Heart right ventricle (tissue), 16 donors: ENCODE measurements at regions not wholly inside any gene's neighbourhood (a gene's known extent, or its start where the extent isn't known, plus 50 kb on each side); places are given as distances from the start of the nearest gene placed in this dataset.

Experiments
- ATAC-seq, 8 donors: fragments of 200-7000 bp; cut with Tn5 transposase; one replicate each; pipeline ENCODE4 v1.9.1; 2020; ENCODE audit warnings: mild to moderate bottlenecking in 8 of 8, moderate library complexity in 8 of 8, moderate number of reproducible peaks in 1 of 8
- DNase-seq, 2 donors: peaks; one replicate each; pipeline ENCODE4 v3.0.0-alpha.2; 2020
- H3K27ac ChIP-seq, 10 donors: fragments of 200-600 bp; sonication (generic) in 2 of 10; one replicate each; pipeline versions ENCODE4 v1.5.0 to v1.8.0; 2020 to 2022; ENCODE audit warnings: mild to moderate bottlenecking in 3 of 10
- H3K27me3 ChIP-seq, 7 donors: fragments of 200-600 bp; one replicate each; pipeline ENCODE4 v1.8.0; 2021 to 2022; ENCODE audit warnings: mild to moderate bottlenecking in 2 of 7
- H3K36me3 ChIP-seq, 9 donors: fragments of 200-600 bp; sonication (generic) in 1 of 9; one replicate each; pipeline versions ENCODE4 v1.5.0 to v1.8.0; 2020 to 2022; ENCODE audit warnings: mild to moderate bottlenecking in 2 of 9
- H3K4me1 ChIP-seq, 9 donors: fragments of 200-600 bp; sonication (generic) in 1 of 9; one replicate each; pipeline versions ENCODE4 v1.5.0 to v1.8.0; 2020 to 2022; ENCODE audit warnings: mild to moderate bottlenecking in 4 of 9
- H3K4me3 ChIP-seq, 10 donors: fragments of 200-600 bp; sonication (generic) in 2 of 10; one replicate each; pipeline versions ENCODE4 v1.5.0 to v1.8.0; 2020 to 2022; ENCODE audit warnings: mild to moderate bottlenecking in 7 of 10, moderate library complexity in 2 of 10
- H3K9me3 ChIP-seq, 11 donors: fragments of 200-600 bp in 10 of 11; sonication (generic) in 2 of 11; one replicate each; pipeline versions ENCODE4 v1.5.0 to v1.8.0; 2013 to 2022; ENCODE audit warnings: mild to moderate bottlenecking in 2 of 11, control low read depth in 1 of 11, moderate library complexity in 1 of 11
- WGBS, 2 donors: extraction: QIAGEN DNeasy Blood & Tissue Kit; methylation state at CpG; one replicate each; pipeline ENCODE4 v1.1.7; 2013; ENCODE audit warnings: inconsistent platforms in 1 of 2; 5-methylcytosine and 5-hydroxymethylcytosine counted together
- intact Hi-C, 10 donors: fragments of 100-400 bp; cut with DNase I; formaldehyde crosslinking; loops; one replicate each; pipeline versions ENCODE4 v1.11.1 to v1.14.2; 2022
- TF ChIP-seq, protein P1 (sequence below), 9 donors: fragments of 200-600 bp; sonication (generic) in 2 of 9; IDR thresholded peaks; one replicate each; pipeline versions ENCODE4 v1.5.0 to v1.8.0; 2021 to 2022; ENCODE audit warnings: antibody characterized with exemption in 9 of 9, mild to moderate bottlenecking in 5 of 9, moderate library complexity in 1 of 9
- donor health status: Arrhythmogenic right ventricular cardiomyopathy.
- donor health status: ischemic (EF 13 %, LVEDD 7.1; RV severe dilation, severe dysfunction).
- donor health status: healthy with polysubstance abuse.
- donor health status: DM: no; HTN: yes; CAD: no.
- donor health status: DM: no; HTN: no; CAD: no.
- donor health status: ischemic (EF 25% LVEDD 6.9; RV normal size, moderate dysfunction).
- donor health status: ischemic (EF 25% LVEDD 5.7; RV mildly dilated, moderate dysfunction).
- donor health status: healthy.
- donor health status: DM: yes; HTN: yes; CAD: no.
- donor health status: Ischemic cardiomyopathy.
- donor health status: ischemic (EF 35%, LVEDD 5.7; RV mildly dilated, moderate dysfunction).
- donor health status: nonischemic (EF 11% LVEDD 7.7; RV severe dilation, severe dysfunction).
- donor health status: DM: yes; HTN: yes; CAD: no.
- donor health status: PGD.
- donor health status: ischemic (EF 29% LVEDD 5.4; RV normal size, mild dysfunction).
- donor health status: nonischemic (EF 23%, LVEDD 6.1; RV moderate dilation, normal function).

DNA sequence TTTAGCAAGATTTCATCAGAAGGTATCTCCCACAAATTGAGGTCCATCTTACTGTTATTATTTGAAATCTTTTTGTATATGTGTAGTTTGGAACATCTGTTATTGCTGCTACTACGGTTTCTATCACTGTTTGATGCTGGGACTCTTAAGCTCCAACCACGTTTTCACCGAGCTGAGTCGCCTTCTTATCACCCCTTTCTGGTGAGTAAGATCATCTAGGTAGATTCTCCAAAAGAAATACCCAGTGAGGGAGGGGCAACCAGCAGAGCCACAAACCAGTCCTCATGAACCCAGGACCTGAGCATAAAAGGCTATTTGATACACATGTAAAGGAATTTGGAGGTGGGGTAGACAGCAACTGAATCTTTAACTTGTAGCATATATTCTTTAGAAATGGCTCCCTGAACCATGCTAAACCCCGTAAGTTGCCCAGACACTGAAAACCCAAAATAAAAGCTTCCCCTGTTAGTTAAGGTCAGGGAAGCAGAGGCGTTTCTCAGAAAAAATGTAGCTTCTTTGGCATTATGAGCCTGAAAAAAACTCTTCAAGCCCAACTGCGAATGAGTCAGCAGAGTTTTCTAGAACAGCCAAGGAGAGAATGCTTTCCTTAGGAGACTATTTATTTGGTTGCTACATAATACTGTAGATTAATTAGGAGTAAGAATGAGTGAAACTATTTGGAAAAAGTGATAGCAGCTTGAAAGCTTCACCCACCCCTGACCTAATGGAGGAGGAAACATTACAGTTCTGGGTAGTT is 53.8 kb upstream of the ATXN3L start:
- peak in 1 of 2 donors; percentile 5 for DNase-seq
- ATAC-seq: peak in 5 of 8 donors; percentile 48 to 65 (median 61)
- no peak overlapping the region for H3K4me3 ChIP-seq
- peak overlapping the region in 6 of 10 donors; percentile 30 to 67 (median 47) for H3K27ac ChIP-seq
- TF ChIP-seq, protein P1, sequence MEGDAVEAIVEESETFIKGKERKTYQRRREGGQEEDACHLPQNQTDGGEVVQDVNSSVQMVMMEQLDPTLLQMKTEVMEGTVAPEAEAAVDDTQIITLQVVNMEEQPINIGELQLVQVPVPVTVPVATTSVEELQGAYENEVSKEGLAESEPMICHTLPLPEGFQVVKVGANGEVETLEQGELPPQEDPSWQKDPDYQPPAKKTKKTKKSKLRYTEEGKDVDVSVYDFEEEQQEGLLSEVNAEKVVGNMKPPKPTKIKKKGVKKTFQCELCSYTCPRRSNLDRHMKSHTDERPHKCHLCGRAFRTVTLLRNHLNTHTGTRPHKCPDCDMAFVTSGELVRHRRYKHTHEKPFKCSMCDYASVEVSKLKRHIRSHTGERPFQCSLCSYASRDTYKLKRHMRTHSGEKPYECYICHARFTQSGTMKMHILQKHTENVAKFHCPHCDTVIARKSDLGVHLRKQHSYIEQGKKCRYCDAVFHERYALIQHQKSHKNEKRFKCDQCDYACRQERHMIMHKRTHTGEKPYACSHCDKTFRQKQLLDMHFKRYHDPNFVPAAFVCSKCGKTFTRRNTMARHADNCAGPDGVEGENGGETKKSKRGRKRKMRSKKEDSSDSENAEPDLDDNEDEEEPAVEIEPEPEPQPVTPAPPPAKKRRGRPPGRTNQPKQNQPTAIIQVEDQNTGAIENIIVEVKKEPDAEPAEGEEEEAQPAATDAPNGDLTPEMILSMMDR (IDR thresholded peaks at IDR 0.05): no peak
- 70 to 73% methylated on average over 7 of the region's 7 CpGs for WGBS, 2 donors
- H3K9me3 ChIP-seq: no peaks in the 10 kb centered on the region
- no peaks in the 10 kb centered on the region for H3K36me3 ChIP-seq
- intact Hi-C loops: no loop called here
- H3K4me1 ChIP-seq: peaks cover 0 to 15% (median 0%) of the 10 kb centered on the region in 9 donors
- H3K27me3 ChIP-seq: peaks cover 0 to 38% (median 0%) of the 10 kb centered on the region in 7 donors

DNA sequence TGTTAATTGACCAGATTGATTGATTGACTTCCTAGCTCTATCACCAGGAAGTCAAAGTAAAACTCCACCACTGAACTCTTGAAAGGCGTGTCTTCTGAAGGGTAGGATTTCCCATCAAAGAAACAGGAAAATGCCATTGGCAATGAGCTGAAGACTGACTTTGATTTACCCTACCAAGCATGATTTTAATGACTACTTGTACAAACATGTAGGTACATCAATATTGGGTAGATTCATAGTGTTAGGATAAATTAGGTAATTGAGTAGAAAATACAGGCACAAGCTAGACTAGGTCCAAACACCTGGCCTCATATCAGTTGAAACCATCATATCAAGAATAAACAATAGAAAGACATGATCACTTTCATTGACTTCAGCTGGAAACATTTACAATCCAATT is 53.2 kb upstream of the ATXN3L start:
- ATAC-seq: no peak
- intact Hi-C loops: no loop called here
- peak overlapping the region in 1 of 10 donors; percentile 3 for H3K4me3 ChIP-seq
- 98 to 100% methylated on average over 1 of the region's 1 CpG for WGBS, 2 donors
- H3K9me3 ChIP-seq: no peaks in the 10 kb centered on the region
- no peaks in the 10 kb centered on the region for H3K36me3 ChIP-seq
- peak overlapping the region in 6 of 10 donors; percentile 30 to 67 (median 47) for H3K27ac ChIP-seq
- TF ChIP-seq, protein P1 (IDR thresholded peaks at IDR 0.05): no peak
- DNase-seq: no peak
- H3K4me1 ChIP-seq: peaks cover 0 to 15% (median 0%) of the 10 kb centered on the region in 9 donors
- H3K27me3 ChIP-seq: peaks cover 0 to 40% (median 0%) of the 10 kb centered on the region in 7 donors

DNA sequence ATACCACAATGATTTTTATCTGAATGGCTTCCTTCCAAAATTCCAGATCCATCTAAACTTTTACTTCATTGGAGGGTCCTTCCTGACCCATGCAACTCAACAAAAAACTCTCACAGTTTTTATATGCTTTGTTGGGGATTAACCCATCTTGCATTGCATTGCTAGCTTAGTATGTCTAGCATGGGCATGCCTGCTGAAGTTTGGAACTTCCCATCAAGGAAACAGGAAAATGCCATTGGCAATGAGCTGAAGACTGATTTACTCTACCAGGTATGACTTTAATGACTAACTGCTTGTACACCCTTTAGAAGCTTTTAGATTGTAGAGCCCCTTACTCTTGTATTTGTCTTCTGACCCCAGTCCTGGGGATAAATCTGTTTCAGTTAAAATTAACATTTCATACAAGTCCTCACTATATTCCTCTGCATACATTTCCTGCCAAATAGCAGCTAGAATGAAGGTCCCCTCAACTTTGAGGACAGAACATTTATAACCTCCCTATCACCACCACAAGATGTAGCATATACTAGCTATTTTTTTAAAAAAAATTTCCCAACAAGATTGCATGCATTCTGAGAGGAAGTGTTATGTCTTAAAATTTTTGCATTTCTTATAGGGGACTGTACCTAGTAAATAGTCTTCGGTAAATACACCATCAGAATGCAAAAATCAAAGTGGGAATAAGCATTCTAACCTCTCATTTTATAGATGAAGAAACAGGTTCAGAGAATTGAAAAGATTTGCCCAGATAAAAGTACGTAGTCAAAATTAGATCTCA is 52.5 kb upstream of the ATXN3L start:
- 95 to 99% methylated on average over 2 of the region's 2 CpGs for WGBS, 2 donors
- H3K27me3 ChIP-seq: peaks cover 0 to 40% (median 0%) of the 10 kb centered on the region in 7 donors
- no peak for DNase-seq
- no peak overlapping the region for H3K27ac ChIP-seq
- H3K4me1 ChIP-seq: peaks cover 0 to 15% (median 0%) of the 10 kb centered on the region in 9 donors
- no peaks in the 10 kb centered on the region for H3K36me3 ChIP-seq
- peak overlapping the region in 1 of 10 donors; percentile 3 for H3K4me3 ChIP-seq
- no peaks in the 10 kb centered on the region for H3K9me3 ChIP-seq
- TF ChIP-seq, protein P1 (IDR thresholded peaks at IDR 0.05): no peak
- no peak for ATAC-seq
- intact Hi-C loops: no loop called here

DNA sequence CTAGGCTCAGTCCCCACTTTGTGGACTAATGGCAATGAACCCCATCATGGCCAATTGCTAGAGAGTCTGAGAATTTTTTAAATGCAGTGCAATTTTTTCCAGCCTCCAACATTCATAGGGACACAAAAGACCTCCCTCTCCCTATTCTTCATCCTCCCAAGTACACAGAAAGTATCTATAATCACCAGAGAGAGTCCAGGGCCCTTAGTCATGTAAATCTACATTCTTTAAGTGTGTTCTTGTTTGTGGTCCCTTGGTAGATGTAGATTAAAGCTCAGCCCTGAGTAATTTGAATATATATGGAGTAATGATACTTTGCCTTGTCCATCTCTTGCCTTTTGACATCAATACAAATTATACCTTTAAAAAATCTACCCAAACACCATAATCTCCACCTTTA is 51.3 kb upstream of the ATXN3L start:
- Histone ChIP-seq H3K4me1 (peaks cover 0 to 9% (median 0%) of the 10 kb centered on the region in 9 donors), H3K9me3 (no peaks in the 10 kb centered on the region), H3K27me3 (peaks cover 0 to 40% (median 0%) of the 10 kb centered on the region in 7 donors), H3K4me3 (no peak overlapping the region), H3K27ac (no peak overlapping the region), H3K36me3 (no peaks in the 10 kb centered on the region)
- TF ChIP-seq, protein P1 (IDR thresholded peaks at IDR 0.05): no peak
- intact Hi-C loops: no loop called here
- DNase-seq (no peak), ATAC-seq (no peak)
